Retinal pigment epithelial cell (primary cell): ENCODE measurements at regions not wholly inside any gene's neighbourhood (a gene's known extent, or its start where the extent isn't known, plus 50 kb on each side); places are given as distances from the start of the nearest gene placed in this dataset.

ENCODE experiments used
- DNase-seq: peaks from one replicate; pipeline ENCODE4 v3.0.0-alpha.2; 2010; ENCODE audit warnings: low read depth
- H3K4me3 ChIP-seq: 2 replicates; pipeline ENCODE4 v1.5.1; 2011; ENCODE audit warnings: mild to moderate bottlenecking, low read length, control low read depth, moderate library complexity
- CTCF ChIP-seq: conservative IDR thresholded peaks from 2 replicates; pipeline ENCODE4 v1.5.1; 2011; ENCODE audit warnings: low read depth, low read length, control low read depth, inconsistent platforms

DNA sequence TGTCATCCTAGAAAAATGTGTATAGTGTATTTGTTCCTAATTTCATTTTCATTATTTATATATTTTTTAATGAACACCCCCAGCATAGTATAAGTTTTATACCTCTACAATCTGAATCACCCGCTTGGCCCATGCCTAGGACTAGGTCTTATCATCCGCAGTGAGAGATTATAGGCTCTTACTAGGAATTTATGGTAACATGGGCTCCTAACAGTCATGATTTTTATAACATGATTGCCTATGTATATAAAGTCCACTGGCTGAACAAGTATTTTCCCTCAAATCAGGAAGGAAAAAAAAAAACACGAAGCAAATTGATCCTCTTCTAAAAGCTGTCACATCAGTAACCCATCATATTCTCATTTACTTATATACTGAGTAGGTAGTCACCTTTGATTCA, 666.1 kb upstream of the NRXN1 start:
- TF ChIP-seq CTCF: no peak
- no peak overlapping the region for H3K4me3 ChIP-seq
- DNase-seq: no peak

- DNase-seq: no peak
- TF ChIP-seq CTCF: no peak
- H3K4me3 ChIP-seq: no peak overlapping the region
Observed at GRCh38 chr2:51697095-51697494, 665.2 kb upstream of the NRXN1 start.

- no peak for TF ChIP-seq CTCF
- no peak for DNase-seq
- no peak overlapping the region for H3K4me3 ChIP-seq
Observed at GRCh38 chr2:51695531-51695930, 663.6 kb upstream of the NRXN1 start.

DNA sequence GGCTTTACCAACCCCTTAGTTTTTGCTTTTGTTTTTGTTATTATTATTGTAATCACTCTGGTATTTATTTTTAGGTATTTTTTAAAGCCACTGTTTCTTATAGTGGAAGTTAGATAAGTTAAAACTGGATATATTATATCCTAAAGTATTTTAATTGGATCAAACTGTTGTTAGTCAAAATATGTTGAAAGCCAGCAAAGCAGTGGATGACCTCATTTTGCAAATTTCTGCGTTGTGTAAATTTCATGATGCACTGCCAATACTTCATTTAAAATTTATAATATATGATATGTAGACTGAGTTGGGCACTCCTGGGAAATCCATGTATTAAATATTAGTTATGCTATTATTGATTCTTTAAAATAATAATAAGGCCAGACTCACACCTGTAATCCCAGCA, 661.7 kb upstream of the NRXN1 start:
- DNase-seq: no peak

GRCh38 chr2:51681854-51682253, 649.9 kb upstream of the NRXN1 start:
- no peak overlapping the region for H3K4me3 ChIP-seq
- DNase-seq: no peak
- TF ChIP-seq CTCF: no peak

More for the DNA sequence above, 661.7 kb upstream of the NRXN1 start:
- no peak for TF ChIP-seq CTCF
- no peak overlapping the region for H3K4me3 ChIP-seq

DNA sequence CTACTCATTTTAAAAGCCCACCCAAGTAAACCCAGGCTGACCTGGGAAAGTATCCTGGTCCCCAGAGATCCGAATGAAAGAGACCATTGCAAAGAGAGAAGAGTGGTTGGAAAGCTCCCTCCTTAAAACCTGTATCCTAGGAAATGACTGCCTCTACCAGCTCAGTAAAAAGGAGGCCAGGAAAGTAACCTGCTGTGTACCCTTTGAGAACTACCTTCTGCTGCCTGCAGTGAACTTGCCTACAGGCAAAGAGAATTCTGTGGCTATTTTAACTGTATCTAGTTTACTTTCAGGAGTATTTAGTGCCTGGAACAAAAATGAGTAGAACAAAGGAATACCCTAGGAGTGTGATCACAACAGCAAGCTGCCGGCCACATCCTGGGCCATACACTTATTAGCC, 641.7 kb upstream of the NRXN1 start:
- H3K4me3 ChIP-seq: no peak overlapping the region
- TF ChIP-seq CTCF: no peak
- no peak for DNase-seq

DNA sequence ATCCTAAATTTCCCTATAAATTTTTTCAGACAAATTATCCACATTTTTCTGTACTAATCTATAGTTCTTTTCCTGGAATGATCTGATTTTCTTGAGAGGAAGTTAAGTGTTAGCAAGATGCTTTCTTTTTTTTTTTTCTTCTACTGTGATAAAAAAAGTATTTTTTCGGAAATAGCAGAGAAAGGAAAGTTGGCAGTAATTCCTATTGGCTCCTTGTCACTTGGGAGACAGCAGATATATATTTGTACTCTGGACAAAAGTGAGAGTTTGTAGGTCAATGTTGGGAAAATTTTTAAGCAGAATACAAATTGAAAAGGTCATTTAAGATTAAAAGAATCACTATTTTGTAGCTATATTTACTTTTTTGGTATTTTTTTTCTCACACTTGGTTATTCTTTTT, 635.7 kb upstream of the NRXN1 start:
- TF ChIP-seq CTCF: no peak
- DNase-seq: no peak

More for the DNA sequence above, 635.7 kb upstream of the NRXN1 start:
- H3K4me3 ChIP-seq: no peak overlapping the region
